Panc1 (cell line): ENCODE measurements at regions not wholly inside any gene's neighbourhood (a gene's known extent, or its start where the extent isn't known, plus 50 kb on each side); places are given as distances from the start of the nearest gene placed in this dataset.

Source experiments
- POLR2AphosphoS5 ChIP-seq: IDR thresholded peaks from 2 replicates; pipeline ENCODE4 v1.6.1; 2012; ENCODE audit warnings: mild to moderate bottlenecking, low read depth, low read length, moderate library complexity
- SIN3A ChIP-seq: IDR thresholded peaks from 2 replicates; pipeline ENCODE4 v1.6.1; 2012; ENCODE audit warnings: low read depth, mild to moderate bottlenecking, low read length, moderate library complexity, borderline replicate concordance; ENCODE audit not compliant: insufficient read depth
- TCF7L2 ChIP-seq: IDR thresholded peaks from 2 replicates; pipeline ENCODE4 v1.6.1; 2011; ENCODE audit warnings: mild to moderate bottlenecking, low read depth, low read length, inconsistent platforms
- TF ChIP-seq, protein P1 (sequence below): fragments of 450-650 bp; IDR thresholded peaks from 2 replicates; pipeline ENCODE4 v1.5.1; 2017; ENCODE audit warnings: mild to moderate bottlenecking
- TF ChIP-seq, protein P2 (sequence below), 2 experiments: IDR thresholded peaks; 2 replicates each; pipeline ENCODE4 v1.6.1; 2011 to 2012; ENCODE audit warnings: low read depth in 2 of 2, control low read depth in 1 of 2, low read length in 1 of 2, mild to moderate bottlenecking in 1 of 2, moderate library complexity in 1 of 2; ENCODE audit not compliant: insufficient read depth in 1 of 2

GRCh38 chr13:91024157-91024792, 323.2 kb upstream of the MIR17HG start:
- TF ChIP-seq, protein P1, sequence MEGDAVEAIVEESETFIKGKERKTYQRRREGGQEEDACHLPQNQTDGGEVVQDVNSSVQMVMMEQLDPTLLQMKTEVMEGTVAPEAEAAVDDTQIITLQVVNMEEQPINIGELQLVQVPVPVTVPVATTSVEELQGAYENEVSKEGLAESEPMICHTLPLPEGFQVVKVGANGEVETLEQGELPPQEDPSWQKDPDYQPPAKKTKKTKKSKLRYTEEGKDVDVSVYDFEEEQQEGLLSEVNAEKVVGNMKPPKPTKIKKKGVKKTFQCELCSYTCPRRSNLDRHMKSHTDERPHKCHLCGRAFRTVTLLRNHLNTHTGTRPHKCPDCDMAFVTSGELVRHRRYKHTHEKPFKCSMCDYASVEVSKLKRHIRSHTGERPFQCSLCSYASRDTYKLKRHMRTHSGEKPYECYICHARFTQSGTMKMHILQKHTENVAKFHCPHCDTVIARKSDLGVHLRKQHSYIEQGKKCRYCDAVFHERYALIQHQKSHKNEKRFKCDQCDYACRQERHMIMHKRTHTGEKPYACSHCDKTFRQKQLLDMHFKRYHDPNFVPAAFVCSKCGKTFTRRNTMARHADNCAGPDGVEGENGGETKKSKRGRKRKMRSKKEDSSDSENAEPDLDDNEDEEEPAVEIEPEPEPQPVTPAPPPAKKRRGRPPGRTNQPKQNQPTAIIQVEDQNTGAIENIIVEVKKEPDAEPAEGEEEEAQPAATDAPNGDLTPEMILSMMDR, result no peak
- TF ChIP-seq, protein P2, sequence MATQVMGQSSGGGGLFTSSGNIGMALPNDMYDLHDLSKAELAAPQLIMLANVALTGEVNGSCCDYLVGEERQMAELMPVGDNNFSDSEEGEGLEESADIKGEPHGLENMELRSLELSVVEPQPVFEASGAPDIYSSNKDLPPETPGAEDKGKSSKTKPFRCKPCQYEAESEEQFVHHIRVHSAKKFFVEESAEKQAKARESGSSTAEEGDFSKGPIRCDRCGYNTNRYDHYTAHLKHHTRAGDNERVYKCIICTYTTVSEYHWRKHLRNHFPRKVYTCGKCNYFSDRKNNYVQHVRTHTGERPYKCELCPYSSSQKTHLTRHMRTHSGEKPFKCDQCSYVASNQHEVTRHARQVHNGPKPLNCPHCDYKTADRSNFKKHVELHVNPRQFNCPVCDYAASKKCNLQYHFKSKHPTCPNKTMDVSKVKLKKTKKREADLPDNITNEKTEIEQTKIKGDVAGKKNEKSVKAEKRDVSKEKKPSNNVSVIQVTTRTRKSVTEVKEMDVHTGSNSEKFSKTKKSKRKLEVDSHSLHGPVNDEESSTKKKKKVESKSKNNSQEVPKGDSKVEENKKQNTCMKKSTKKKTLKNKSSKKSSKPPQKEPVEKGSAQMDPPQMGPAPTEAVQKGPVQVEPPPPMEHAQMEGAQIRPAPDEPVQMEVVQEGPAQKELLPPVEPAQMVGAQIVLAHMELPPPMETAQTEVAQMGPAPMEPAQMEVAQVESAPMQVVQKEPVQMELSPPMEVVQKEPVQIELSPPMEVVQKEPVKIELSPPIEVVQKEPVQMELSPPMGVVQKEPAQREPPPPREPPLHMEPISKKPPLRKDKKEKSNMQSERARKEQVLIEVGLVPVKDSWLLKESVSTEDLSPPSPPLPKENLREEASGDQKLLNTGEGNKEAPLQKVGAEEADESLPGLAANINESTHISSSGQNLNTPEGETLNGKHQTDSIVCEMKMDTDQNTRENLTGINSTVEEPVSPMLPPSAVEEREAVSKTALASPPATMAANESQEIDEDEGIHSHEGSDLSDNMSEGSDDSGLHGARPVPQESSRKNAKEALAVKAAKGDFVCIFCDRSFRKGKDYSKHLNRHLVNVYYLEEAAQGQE (IDR thresholded peaks at IDR 0.05; ENCODE audit: insufficient read depth in 1 of 2, low read depth in 2 of 2, low read length in 1 of 2), result no peak
- no peak for TF ChIP-seq POLR2AphosphoS5
- TF ChIP-seq TCF7L2, result no peak
- no peak for TF ChIP-seq SIN3A
